Sigmoid colon (tissue), 4 donors: ENCODE measurements at regions not wholly inside any gene's neighbourhood (a gene's known extent, or its start where the extent isn't known, plus 50 kb on each side); places are given as distances from the start of the nearest gene placed in this dataset.

ENCODE experiments used
- EP300 ChIP-seq, 4 donors: sonication (generic); formaldehyde crosslinking; IDR thresholded peaks; one replicate each; pipeline ENCODE4 v1.6.1; 2017; ENCODE audit warnings: antibody characterized with exemption in 4 of 4
- POLR2A ChIP-seq, 2 donors: fragments of 450-650 bp; IDR thresholded peaks; one replicate each; pipeline ENCODE4 v1.6.1; 2016; ENCODE audit warnings: antibody characterized with exemption in 2 of 2, mild to moderate bottlenecking in 2 of 2, moderate library complexity in 2 of 2
- POLR2AphosphoS5 ChIP-seq, 4 donors: sonication (generic); formaldehyde crosslinking; IDR thresholded peaks; one replicate each; pipeline ENCODE4 v1.6.1; 2017; ENCODE audit warnings: antibody characterized with exemption in 4 of 4
- TF ChIP-seq, protein P1 (sequence below), 4 experiments: fragments of 450-650 bp in 3 of 4; fragments of 200-600 bp in 1 of 4; IDR thresholded peaks; one replicate each; pipeline ENCODE4 v1.5.1; 2016 to 2019; ENCODE audit warnings: antibody characterized with exemption in 4 of 4, mild to moderate bottlenecking in 3 of 4, moderate library complexity in 2 of 4

GRCh38 chrY:7656596-7656995 lies 745.0 kb upstream of the AMELY start:
- TF ChIP-seq, protein P1, sequence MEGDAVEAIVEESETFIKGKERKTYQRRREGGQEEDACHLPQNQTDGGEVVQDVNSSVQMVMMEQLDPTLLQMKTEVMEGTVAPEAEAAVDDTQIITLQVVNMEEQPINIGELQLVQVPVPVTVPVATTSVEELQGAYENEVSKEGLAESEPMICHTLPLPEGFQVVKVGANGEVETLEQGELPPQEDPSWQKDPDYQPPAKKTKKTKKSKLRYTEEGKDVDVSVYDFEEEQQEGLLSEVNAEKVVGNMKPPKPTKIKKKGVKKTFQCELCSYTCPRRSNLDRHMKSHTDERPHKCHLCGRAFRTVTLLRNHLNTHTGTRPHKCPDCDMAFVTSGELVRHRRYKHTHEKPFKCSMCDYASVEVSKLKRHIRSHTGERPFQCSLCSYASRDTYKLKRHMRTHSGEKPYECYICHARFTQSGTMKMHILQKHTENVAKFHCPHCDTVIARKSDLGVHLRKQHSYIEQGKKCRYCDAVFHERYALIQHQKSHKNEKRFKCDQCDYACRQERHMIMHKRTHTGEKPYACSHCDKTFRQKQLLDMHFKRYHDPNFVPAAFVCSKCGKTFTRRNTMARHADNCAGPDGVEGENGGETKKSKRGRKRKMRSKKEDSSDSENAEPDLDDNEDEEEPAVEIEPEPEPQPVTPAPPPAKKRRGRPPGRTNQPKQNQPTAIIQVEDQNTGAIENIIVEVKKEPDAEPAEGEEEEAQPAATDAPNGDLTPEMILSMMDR (IDR thresholded peaks at IDR 0.05): no peak
- no peak for TF ChIP-seq EP300 (IDR thresholded peaks at IDR 0.05)
- no peak for TF ChIP-seq POLR2A (IDR thresholded peaks at IDR 0.05)
- no peak for TF ChIP-seq POLR2AphosphoS5 (IDR thresholded peaks at IDR 0.05)
